Transverse colon (tissue), 4 donors: ENCODE measurements at regions not wholly inside any gene's neighbourhood (a gene's known extent, or its start where the extent isn't known, plus 50 kb on each side); places are given as distances from the start of the nearest gene placed in this dataset.

Source experiments
- DNase-seq: peaks from one replicate; pipeline ENCODE4 v3.0.0-alpha.2; 2019
- H3K27ac ChIP-seq, 4 donors: fragments of 200-600 bp; sonication (generic); 2 replicates each; pipeline ENCODE4 v1.5.1; 2016 to 2018; ENCODE audit warnings: inconsistent platforms in 4 of 4
- H3K27me3 ChIP-seq: fragments of 200-600 bp; sonication (generic); 2 replicates; pipeline ENCODE4 v1.5.1; 2017; ENCODE audit warnings: inconsistent platforms
- H3K36me3 ChIP-seq, 4 donors: fragments of 200-600 bp; sonication (generic); 2 replicates each; pipeline ENCODE4 v1.5.1; 2017 to 2019; ENCODE audit warnings: inconsistent platforms in 4 of 4
- H3K4me1 ChIP-seq, 4 donors: fragments of 200-600 bp; sonication (generic); 2 replicates each; pipeline ENCODE4 v1.5.1; 2017 to 2020; ENCODE audit warnings: inconsistent platforms in 4 of 4
- H3K4me3 ChIP-seq, 4 donors: fragments of 200-600 bp; sonication (generic); 1 replicate in 1 of 4; 2 replicates in 3 of 4; pipeline versions ENCODE4 v1.5.1 to v1.6.1; 2017 to 2019; ENCODE audit warnings: inconsistent platforms in 4 of 4
- H3K9me3 ChIP-seq, 2 donors: fragments of 200-600 bp; sonication (generic); 2 replicates each; pipeline ENCODE4 v1.5.1; 2017 to 2019; ENCODE audit warnings: inconsistent platforms in 2 of 2
- CTCF ChIP-seq, 5 experiments: fragments of 200-600 bp in 3 of 5; fragments of 450-650 bp in 2 of 5; sonication (generic) in 3 of 5; IDR thresholded peaks; 1 replicate in 2 of 5; 2 replicates in 3 of 5; pipeline ENCODE4 v1.5.1; 2016 to 2017; ENCODE audit warnings: antibody characterized with exemption in 5 of 5, inconsistent platforms in 3 of 5, mild to moderate bottlenecking in 2 of 5, moderate library complexity in 1 of 5
- EP300 ChIP-seq: sonication (generic); formaldehyde crosslinking; IDR thresholded peaks from one replicate; pipeline ENCODE4 v1.6.1; 2017; ENCODE audit warnings: antibody characterized with exemption, low read depth
- POLR2A ChIP-seq: fragments of 450-650 bp; IDR thresholded peaks from one replicate; pipeline ENCODE4 v1.6.1; 2016; ENCODE audit warnings: antibody characterized with exemption, mild to moderate bottlenecking, moderate library complexity
- POLR2AphosphoS5 ChIP-seq, 3 donors: sonication (generic); formaldehyde crosslinking; IDR thresholded peaks; one replicate each; pipeline ENCODE4 v1.6.1; 2016; ENCODE audit warnings: antibody characterized with exemption in 3 of 3
- WGBS, 2 donors: methylation state at CpG; one replicate each; pipeline ENCODE4 v1.1.5; 2018; ENCODE audit warnings: low coverage in 1 of 2; 5-methylcytosine and 5-hydroxymethylcytosine counted together
- in situ Hi-C, 4 donors: fragments of 200-750 bp; cut with MboI; loops; one replicate each; pipeline versions ENCODE4 v1.15.0 to v1.15.1; 2017; ENCODE audit warnings: low sequenced_read_pairs in 3 of 4, low pct_ligation_motif_present in 1 of 4, low pct_unique_long_range_greater_than_20kb in 1 of 4
- intact Hi-C: fragments of 100-400 bp; cut with DNase I; formaldehyde crosslinking; loops from one replicate; pipeline ENCODE4 v1.15.1; 2023; ENCODE audit warnings: low total_unique reads

GRCh38 chr3:43160664-43161063 lies 54.8 kb upstream of the POMGNT2 start:
- intact Hi-C loops (no loop called here), in situ Hi-C loops (loop anchor here in 3 of 4 donors (10.0 to 25.0 kb wide), 2 partner anchors 344 to 352 kb away; no protein-coding TSS in a partner anchor)
- no peak overlapping the region for H3K4me3 ChIP-seq
- no peaks in the 10 kb centered on the region for H3K36me3 ChIP-seq
- TF ChIP-seq POLR2A (no peak), POLR2AphosphoS5 (IDR thresholded peaks at IDR 0.05) (no peak), EP300 (no peak), CTCF (IDR thresholded peaks at IDR 0.05) (no peak)
- no peaks in the 10 kb centered on the region for H3K27me3 ChIP-seq
- no peaks in the 10 kb centered on the region for H3K9me3 ChIP-seq
- WGBS, 2 donors = 93 to 94% methylated on average over 1 of the region's 1 CpG
- no peak for DNase-seq
- peaks cover 0 to 6% (median 2%) of the 10 kb centered on the region in 4 donors for H3K4me1 ChIP-seq
- no peak overlapping the region for H3K27ac ChIP-seq

GRCh38 chr3:43159876-43160255 lies 54.0 kb upstream of the POMGNT2 start:
- intact Hi-C loops = no loop called here
- H3K4me1 ChIP-seq = peaks cover 0 to 6% (median 2%) of the 10 kb centered on the region in 4 donors

GRCh38 chr3:43159131-43159875 lies 53.4 kb upstream of the POMGNT2 start:
- Histone ChIP-seq H3K4me1 (peaks cover 0 to 6% (median 2%) of the 10 kb centered on the region in 4 donors), H3K9me3 (no peaks in the 10 kb centered on the region), H3K4me3 (no peak overlapping the region), H3K36me3 (no peaks in the 10 kb centered on the region), H3K27ac (no peak overlapping the region), H3K27me3 (no peaks in the 10 kb centered on the region)
- in situ Hi-C loops (loop anchor here in 3 of 4 donors (10.0 to 25.0 kb wide), 2 partner anchors 195 to 353 kb away; no protein-coding TSS in a partner anchor), intact Hi-C loops (no loop called here)
- 79 to 100% methylated on average over 1 to 8 of the region's 8 CpGs for WGBS, 2 donors
- no peak for TF ChIP-seq POLR2A
- TF ChIP-seq POLR2AphosphoS5 (IDR thresholded peaks at IDR 0.05) = no peak
- TF ChIP-seq EP300 = no peak
- TF ChIP-seq CTCF (IDR thresholded peaks at IDR 0.05) = no peak
- DNase-seq = no peak

More at GRCh38 chr3:43159876-43160255, 54.0 kb upstream of the POMGNT2 start:
- Histone ChIP-seq H3K4me3 (no peak overlapping the region), H3K9me3 (no peaks in the 10 kb centered on the region), H3K36me3 (no peaks in the 10 kb centered on the region), H3K27ac (no peak overlapping the region), H3K27me3 (no peaks in the 10 kb centered on the region)
- no peak for DNase-seq
- TF ChIP-seq CTCF (IDR thresholded peaks at IDR 0.05) (no peak), POLR2AphosphoS5 (IDR thresholded peaks at IDR 0.05) (no peak), POLR2A (no peak)
- in situ Hi-C loops = loop anchor here (10.0 to 25.0 kb wide), 3 partner anchors 195 to 352 kb away; no protein-coding TSS in a partner anchor
- 83 to 85% methylated on average over 3 of the region's 3 CpGs for WGBS, 2 donors

GRCh38 chr3:43156812-43157455 lies 51.1 kb upstream of the POMGNT2 start:
- 47 to 61% methylated on average over 2 to 5 of the region's 5 CpGs for WGBS, 2 donors
- Histone ChIP-seq H3K27ac (no peak overlapping the region), H3K27me3 (peaks cover 10% of the 10 kb centered on the region), H3K4me1 (peaks cover 0 to 5% (median 2%) of the 10 kb centered on the region in 4 donors), H3K36me3 (no peaks in the 10 kb centered on the region), H3K4me3 (no peak overlapping the region), H3K9me3 (no peaks in the 10 kb centered on the region)
- intact Hi-C loops (loop anchor here (2.0 kb wide), 1 partner anchor 196 kb away; no protein-coding TSS in a partner anchor), in situ Hi-C loops (loop anchor here in 3 of 4 donors (10.0 to 25.0 kb wide), 2 partner anchors 192 to 355 kb away; no protein-coding TSS in a partner anchor)
- DNase-seq = no peak
- no peak for TF ChIP-seq CTCF (IDR thresholded peaks at IDR 0.05)
- TF ChIP-seq POLR2AphosphoS5 (IDR thresholded peaks at IDR 0.05) = no peak
- TF ChIP-seq EP300 = no peak
- TF ChIP-seq POLR2A = no peak
